Activated T-helper 9 cell treated with anti-CD3 and anti-CD28 coated beads, Interleukin-2, amount 50 U/mL, for 16 hours (primary cell): ENCODE measurements at regions not wholly inside any gene's neighbourhood (a gene's known extent, or its start where the extent isn't known, plus 50 kb on each side); places are given as distances from the start of the nearest gene placed in this dataset.

ENCODE experiments used
- DNase-seq: peaks from one replicate; pipeline ENCODE4 v3.0.0-alpha.2; 2020; ENCODE audit warnings: low read depth

DNA sequence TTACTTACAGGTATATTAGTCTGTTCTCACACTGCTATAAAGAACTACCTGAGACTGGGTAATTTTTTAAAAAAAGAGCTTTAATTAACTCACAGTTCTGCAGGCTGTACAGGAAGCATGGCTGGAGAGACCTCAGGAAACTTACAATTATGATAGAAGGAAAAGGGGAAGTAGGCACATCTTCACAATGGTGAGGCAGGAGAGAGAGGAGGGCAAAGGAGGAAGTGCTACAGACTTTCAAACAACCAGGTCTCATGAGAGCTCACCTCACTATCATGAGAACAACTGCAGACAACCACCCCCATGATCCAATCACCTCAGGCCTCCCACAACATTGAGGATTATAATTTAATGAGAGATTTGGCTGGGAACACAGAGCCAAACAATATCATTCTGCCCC lies 511.7 kb downstream of the SLITRK6 start:
- DNase-seq, result no peak

DNA sequence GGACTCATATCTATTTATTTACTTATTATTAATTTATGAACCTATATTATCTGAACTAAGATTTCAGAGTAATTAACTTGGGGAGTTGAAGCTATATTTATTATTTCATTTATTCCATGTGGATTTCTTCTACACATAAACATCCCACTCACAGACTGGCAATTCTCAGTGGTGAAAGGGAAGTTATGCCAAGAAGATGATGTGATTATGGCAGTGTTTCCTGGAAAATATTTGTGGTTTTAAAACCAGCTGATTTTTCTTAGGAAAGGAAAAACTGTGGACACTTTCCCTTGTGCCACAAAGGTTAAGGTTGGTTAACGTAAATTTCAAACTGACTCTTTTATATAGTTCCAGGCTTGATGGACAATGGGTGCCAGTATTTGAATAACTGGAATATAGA lies 513.1 kb downstream of the SLITRK6 start:
- no peak for DNase-seq

DNA sequence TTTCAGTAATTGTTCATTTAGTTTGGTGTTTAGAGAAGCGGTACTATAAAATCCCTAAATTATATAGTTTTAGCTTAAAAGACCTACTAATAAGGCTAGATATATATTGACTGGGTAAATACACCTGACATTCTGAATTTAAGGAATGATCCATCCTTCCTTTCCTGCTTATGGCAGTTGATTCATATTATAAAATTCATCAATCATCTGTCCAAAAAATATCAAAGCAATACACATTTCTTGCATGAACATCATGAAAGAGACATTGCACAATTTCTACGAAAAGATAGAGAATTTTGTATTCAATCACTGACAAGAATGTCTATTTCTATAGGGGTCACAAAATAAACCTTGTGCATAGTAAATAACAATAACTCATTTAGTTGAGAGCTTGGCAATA lies 514.9 kb downstream of the SLITRK6 start:
- DNase-seq, result no peak

DNA sequence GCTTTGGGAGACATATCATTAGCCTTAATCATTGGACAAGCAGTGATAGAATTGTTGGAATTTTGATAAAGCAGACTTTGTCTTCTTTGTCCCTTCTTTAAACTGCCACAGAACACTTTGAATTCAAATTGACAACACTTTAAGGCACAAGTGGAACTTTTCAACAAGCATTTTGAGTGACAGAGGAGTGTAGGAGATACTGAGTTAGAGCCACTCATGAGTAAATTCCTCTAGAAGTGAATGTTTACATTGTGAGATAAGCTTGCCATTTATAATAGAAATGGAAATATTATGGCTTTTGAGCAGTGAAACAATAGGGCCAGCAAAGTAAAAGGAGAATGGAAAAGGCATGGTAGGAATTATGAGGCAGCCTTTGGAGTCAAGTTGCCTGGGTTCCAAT lies 515.8 kb downstream of the SLITRK6 start:
- no peak for DNase-seq

DNA sequence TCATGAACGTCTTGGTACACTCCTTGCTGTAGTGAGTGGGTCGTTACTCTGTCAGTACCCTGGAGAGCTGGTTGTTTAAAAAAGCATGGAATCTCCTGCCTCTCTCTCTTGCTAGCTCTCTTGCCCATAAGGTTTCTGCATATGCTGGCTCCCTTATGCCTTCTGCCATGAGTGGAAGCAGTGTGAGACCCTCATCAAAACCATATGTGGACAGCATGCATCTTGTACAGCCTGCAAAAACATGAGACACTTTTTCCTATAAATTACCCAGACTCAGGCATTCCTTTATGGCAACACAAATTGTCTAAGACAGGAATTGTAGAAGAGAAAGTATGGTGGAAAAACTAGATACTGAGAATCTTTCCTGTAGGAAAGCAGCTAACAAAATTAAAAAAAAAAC lies 516.3 kb downstream of the SLITRK6 start:
- no peak for DNase-seq

DNA sequence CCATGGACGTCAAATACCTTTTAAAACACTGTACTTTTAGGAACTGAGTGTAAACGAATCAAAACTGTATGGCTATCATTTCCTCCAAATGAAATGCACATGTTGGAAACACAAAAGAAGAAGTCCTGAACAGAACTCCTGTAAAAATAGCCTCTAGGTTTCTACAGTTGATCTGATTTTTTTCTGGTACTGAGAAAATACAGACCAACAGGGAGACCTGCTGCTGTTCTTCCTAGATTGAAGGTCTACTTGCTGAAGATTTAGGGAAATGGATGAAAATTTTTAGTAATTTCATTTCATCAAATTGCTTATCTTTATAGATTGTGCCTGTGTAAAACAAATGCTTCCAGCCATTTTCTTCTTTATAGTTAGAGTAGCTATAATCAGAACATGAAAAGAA lies 520.4 kb downstream of the SLITRK6 start:
- no peak for DNase-seq

DNA sequence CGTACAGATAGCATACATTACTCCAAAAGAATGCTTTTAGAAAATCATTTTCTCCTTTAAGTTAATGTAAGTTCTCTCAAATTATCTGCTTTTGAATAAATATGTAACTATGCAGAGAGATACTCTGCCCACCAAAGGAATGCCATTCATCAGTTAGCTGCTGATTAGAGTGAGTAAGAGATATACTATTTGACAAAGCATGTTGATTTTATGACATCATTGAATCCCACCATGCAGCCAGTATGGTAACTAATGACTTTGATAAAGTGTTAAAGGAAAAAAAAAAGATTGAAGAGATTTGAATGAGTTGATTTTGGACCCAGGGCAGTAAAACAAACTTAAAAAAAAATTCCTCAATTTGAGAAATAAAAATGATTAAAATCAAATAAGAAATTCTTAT lies 521.5 kb downstream of the SLITRK6 start:
- no peak for DNase-seq

DNA sequence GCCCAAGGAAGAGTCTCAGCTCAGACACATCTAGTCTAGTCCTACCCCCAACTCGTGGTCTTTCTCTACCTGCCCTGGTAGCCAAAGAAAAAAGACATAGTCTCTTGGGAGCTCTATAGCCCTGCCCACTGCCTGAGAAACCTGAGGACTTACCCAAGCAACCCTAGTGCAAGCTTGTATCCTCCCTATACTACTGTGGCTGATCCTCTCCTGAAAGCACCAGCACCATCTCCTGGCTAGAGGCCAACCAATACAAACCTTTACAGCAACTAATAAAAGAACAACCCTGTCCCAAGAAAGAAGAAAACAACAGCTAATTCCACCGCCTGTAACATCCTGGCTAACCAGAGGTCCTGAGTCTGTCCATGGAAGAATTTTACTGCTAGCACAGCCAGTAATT lies 532.4 kb downstream of the SLITRK6 start:
- DNase-seq, result no peak

DNA sequence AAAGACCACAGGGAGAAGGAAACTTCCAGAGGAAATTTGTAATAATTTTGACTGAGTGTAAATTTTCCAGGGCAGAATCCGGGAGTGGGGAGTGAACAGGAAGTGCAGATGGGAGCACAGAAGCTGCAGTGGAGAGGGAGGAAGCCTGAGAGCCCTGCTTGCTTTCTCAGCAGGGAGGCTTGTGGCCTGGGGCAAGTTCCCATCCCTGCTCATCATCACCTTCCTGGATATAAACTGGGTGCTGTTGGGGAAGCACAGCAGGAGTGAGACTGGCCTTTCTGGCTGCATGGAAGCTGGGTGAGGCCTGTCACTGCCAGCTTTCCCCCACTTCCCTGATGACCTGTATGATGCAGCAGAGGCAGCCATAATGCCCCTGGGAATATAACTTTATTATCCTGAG lies 532.9 kb downstream of the SLITRK6 start:
- DNase-seq, result no peak

DNA sequence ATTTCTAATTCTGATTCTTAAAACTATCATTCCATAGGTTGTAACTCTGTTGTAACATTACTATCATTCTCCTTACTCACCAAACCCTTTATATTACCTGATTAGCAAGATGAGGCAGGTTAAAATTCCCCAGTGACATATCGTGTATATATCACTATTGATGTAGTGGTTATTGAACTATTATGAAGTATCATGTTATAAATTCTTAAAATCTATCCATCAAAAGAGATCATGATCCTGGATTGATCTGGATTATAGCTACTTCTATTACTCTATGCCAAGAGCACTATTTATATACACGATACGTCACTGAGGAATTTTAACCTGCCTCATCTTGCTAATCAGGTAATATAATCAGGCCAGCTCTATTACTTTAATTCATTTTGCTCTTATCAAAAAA lies 533.9 kb downstream of the SLITRK6 start:
- no peak for DNase-seq

DNA sequence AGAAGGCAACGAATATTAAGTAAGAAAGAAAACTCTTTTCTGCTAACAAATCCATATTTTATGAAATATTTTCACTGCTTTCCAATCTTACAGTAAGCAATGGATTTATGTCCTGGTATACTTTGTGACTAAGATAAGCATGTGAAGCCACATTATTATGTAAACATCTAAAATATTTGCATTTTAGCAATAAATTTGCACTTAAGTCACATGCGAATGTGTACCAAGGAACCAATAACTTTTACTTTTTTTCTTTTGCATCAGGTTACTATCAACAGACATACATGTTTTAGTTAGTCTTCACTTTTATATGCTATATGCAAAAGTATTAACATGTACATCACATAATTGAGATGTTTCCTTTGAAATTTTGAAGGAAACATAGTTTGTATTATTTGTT lies 536.7 kb downstream of the SLITRK6 start:
- DNase-seq, result no peak

DNA sequence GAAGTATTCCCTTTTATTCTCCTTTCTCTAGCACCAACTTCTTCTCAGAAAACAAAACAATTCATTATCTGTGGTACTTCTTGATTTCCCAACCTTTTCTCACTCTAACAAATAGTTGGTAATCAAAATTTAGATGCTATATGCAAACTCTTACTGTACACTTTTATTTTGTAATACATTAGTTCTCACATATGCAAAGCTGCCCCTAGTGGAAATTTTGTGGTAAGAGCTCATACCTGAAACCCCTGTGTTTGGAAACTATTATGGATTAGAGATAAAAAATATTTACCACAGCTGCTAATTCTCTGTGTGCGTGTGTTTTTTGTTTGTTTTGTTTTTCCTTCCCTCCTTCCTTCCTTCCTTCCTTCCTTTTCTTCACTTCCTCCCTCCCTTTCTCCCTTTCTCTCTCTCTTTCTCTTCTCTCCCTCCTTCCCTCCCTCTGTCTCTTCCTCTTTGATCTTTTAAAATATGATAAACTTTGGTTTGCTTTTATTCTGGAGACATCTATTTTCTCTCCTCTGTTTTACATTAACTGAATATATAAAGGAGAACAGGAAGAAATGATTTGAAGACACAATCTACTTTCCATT lies 537.4 kb downstream of the SLITRK6 start:
- DNase-seq, result no peak

DNA sequence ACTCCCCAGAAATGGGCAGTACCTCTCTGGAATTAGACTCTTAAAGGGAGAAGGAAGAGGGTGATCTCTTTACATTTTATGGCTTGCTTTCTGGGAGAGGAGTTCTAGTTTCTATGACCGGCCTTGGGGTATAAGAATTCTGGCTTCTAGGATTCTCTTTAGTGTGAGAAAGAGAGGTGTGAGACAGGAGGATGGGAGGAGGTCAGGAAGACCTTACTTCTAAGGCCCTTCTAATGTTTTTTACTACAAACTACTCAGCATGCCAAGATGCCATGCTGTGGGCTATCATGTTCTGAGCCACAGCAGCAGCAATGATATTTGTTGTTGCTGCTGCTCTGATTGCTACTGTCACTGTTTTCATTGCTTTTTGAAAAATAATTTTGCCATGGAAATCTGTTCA lies 538.3 kb downstream of the SLITRK6 start:
- no peak for DNase-seq

DNA sequence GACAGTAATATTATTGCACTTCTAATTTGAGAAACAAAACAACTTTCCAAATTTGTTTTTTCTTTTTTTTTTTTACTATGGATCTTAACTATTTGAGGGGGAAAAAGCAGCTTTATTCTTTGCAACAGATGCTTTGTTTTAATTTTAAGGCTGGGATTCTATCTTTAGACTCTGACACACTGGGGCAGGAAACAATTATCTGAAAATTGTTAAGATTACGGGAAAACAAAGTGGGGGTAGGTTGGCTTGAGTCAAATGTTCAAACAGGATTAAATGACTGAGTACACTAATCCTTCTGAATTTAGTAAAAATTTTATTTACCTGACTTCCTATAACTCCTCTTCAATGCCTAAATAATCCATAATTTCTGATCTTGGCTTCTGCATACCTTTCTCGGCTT lies 543.2 kb downstream of the SLITRK6 start:
- DNase-seq, result no peak

DNA sequence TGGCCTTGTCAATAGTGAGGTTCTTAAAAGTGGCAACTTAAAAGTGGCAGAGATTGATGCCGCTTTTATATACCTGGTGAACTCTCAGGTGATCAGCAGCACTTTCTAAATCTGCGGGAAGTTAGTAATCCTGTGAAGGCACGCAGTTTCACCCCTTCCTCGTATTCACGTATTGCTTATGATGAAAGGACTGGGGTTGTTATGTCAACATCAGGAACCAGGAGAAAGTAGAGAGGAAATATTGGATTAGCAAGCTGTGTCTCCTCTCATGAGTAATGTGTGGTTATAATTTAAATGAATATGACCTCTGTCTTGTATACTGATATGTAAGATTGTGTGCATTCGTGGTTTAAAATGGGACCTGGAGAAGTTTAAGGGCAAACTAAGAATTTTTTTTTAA lies 544.6 kb downstream of the SLITRK6 start:
- DNase-seq, result no peak

DNA sequence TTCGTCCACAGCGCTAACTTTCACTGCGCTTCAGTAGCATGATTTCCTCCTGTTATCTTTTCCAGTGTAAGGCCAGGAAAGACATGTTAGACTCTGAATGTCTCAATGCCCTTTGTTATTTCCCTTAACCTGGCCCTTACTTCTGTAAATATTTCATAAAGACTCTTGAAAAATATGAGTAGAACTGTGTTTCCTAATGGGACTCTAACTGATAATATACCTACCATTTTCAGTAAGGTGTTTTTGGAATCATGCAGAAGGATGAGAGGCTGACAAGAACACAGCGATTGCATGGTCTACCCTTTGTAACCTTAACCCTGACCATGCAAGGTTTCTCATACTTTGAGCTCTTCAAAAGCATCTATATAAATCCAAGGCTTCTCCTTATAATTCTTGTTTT lies 550.1 kb downstream of the SLITRK6 start:
- DNase-seq, result no peak

DNA sequence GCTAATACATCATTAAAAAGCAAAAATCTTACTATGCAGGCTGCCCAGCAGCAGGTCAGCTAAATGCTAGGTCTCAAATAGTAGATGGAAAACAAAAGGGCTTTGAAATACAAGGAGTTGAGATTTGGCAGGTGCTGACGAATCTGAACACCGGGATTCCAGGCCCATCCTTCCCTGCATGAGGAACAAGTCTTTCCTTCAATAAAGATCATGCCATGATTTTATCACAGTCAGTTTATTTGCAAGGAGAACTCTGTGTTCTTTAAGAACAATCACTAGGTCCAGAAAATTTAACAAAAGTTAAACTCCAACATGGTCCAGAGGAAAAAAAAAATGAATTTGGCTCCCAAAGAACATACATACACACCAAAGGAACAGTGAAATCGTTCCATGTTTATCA lies 551.4 kb downstream of the SLITRK6 start:
- DNase-seq, result no peak

DNA sequence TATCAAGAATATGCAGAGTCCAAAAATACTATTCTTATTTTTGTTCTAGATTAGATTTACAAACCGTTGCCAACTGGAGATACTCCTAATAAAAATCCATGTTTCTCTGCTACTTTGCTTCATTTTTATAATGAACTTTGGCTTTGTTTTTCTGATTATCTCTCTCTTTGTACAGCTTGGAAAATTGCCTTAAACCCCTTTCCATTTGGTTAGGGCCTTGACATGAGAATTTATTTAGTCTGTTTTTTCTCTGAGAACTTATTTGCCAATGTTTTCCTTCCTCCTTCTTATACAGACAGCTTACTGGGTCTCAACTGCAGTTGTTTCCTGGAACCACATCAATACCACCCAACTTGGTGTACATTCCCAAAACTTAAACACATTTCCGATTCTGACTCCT lies 555.4 kb downstream of the SLITRK6 start:
- DNase-seq, result no peak

DNA sequence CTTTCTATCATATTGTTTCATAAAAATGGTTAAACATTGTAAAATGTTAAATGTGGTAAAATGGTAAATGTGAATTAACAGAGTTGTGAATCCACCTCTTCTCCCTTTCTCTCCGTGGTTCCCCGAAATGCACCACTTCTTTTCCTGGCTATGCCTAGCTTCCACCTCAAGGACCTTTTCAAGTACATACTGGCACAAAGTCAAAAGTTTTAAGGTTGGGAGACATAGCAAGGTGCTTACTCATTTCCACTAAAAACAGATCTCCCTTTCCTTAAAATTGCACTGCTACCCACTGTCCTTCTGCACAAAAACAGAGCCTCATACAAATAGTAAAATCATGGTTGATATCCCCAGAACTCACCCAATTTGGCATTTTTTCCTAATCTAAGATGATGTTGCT lies 558.2 kb downstream of the SLITRK6 start:
- no peak for DNase-seq

DNA sequence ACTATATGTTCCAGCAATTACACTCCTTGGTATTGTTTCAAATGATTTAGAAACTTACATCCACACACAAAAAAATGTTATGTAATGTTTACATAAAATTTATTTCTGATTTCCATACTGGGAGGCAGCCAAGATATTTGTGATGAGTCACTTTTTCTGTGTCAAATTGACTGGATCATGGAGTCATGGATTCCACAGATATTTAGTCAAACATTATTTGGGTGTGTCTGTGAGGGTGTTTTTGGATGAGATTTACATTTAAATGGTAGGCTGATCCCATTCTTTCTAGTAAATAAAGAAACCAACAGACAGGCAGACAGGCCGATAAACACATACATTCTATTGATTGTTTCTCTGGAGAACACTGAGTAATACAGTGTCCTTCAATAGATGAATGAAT lies 562.8 kb downstream of the SLITRK6 start:
- DNase-seq, result no peak

DNA sequence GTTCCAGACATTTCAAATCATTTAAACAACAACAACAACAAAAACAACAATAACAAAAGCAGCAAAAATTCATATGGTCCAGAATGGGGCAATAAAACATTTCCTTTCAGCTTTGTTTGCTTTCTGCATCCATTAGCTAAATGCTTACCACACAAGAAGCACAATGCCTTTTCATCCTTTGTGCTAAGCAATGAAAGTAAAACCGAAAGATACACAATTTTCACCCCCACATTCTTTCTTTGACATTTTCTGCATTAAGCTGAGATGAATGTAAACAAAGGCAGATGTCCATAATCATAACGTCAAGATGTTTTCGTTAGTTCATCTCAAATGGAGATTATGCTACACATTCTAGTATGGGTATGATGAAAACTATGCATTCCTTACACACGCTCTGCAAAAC lies 568.5 kb downstream of the SLITRK6 start:
- no peak for DNase-seq

DNA sequence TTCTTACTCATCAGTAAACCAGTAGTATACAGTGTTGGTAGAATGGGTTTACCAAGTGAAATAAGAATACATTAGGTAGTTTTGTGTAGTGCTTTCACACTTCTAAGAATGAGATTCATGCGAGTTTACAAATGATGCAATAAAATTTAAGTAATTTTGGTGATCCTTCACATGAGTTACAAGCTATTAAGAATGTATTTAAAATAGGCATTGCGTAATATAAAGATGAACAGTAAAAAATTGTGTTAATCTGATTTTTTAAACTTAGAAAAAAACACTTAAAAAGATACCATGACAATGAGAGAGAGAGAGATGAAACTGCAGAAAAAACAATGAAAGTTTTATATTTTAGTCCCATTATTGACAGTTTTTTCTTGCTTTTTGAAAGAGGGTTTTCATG lies 570.5 kb downstream of the SLITRK6 start:
- DNase-seq, result no peak

DNA sequence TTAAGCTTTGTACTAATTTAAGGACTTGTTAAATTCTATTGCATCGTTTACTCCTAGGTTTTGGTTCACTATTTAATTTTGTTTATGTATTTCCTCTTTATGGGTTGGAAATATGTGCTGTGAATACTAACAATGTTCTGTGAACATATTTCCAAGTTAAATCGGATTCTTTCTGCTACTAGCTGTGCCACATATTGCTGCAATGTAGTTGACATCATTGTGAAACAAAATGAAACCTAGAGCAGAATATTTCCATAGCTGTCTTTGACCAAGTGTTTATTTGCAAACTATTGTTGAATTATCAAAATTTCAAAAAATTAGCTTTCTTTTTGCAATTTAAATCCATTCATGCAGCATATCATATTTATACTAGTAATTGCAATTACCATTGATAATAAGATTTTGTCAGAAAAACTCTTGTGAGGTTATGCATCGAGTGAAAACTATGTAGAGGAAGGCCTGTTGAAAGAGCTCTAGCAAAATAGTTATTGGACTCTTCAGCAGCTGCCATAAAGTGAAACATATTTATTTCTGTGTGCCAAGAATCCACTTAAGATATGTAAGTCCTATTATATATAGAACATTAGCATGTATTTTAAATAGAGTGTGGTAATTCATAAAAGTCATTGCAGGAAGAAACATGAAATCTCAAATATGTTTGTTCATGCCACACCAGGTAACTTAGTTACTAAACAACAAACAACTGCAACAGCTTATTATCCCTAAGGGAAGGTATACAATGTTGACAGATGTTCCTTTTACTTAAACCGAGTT lies 575.1 kb downstream of the SLITRK6 start:
- DNase-seq, result no peak

DNA sequence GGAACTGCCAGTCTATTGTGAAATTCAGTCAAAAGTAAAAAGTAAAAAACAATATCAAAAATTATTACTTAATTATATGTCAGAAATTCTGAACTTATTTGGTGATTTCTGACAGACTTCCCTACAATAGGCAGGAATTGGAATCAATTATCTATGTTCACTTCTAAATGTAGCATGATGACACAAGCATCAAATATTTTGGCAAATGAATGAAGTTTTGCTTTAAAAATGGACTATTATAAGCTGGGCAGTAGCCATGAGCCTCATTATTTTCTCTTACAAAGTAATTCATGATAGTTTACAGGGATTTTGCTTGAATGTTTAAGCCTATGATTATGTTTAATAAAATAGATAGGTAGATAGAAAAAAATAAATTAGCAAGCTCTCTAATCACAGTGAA lies 582.6 kb downstream of the SLITRK6 start:
- no peak for DNase-seq
